Mesodermal cell (in vitro differentiated cells): ENCODE measurements at regions not wholly inside any gene's neighbourhood (a gene's known extent, or its start where the extent isn't known, plus 50 kb on each side); places are given as distances from the start of the nearest gene placed in this dataset.

Experiments
- H3K27ac ChIP-seq: 2 replicates; pipeline ENCODE4 v1.7.0; 2013; ENCODE audit warnings: mild to moderate bottlenecking, low read depth, low read length, moderate library complexity; ENCODE audit not compliant: severe bottlenecking
- H3K36me3 ChIP-seq: 2 replicates; pipeline ENCODE4 v1.7.1; 2013; ENCODE audit warnings: mild to moderate bottlenecking, low read length, moderate library complexity; ENCODE audit not compliant: control insufficient read depth, insufficient read depth
- H3K4me1 ChIP-seq: one replicate; pipeline ENCODE4 v1.7.1; 2013; ENCODE audit warnings: mild to moderate bottlenecking, low read length; ENCODE audit not compliant: insufficient read depth, control insufficient read depth, poor library complexity, severe bottlenecking
- H3K4me3 ChIP-seq: 2 replicates; pipeline ENCODE4 v1.7.0; 2013; ENCODE audit warnings: low read length, control low read depth, mild to moderate bottlenecking; ENCODE audit not compliant: insufficient read depth, poor library complexity, severe bottlenecking; ENCODE audit errors: extremely low read depth
- H3K9me3 ChIP-seq: 2 replicates; pipeline ENCODE4 v1.7.1; 2013; ENCODE audit warnings: mild to moderate bottlenecking, low read length, moderate library complexity; ENCODE audit not compliant: control insufficient read depth
- WGBS, 2 experiments: methylation state at CpG; one replicate each; pipeline ENCODE4 v1.1.5; 2013; ENCODE audit warnings: missing lambda C conversion rate in 2 of 2; ENCODE audit not compliant: insufficient coverage in 2 of 2; 5-methylcytosine and 5-hydroxymethylcytosine counted together

DNA sequence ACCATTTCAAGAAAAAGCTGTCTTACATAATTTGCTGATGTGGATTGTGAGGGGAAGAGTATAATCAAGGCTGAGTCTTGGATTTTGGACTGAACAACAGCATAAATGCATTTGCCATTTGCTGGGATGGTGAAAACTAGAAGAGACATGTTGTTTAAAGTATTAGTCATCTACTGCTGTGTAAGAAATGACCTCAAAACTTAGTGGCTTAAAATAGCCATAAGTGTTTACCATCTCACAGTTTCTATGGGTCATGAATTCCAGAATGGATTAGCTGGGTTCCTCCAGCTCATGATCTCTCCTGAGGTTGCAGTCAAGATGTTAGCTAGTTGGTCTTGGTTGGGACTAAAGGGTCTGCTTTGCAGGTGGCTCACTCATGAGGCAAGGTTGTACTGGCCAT, 66.2 kb downstream of the SCN11A start:
- Histone ChIP-seq H3K9me3 (no peaks in the 10 kb centered on the region), H3K27ac (no peak overlapping the region), H3K36me3 (no peaks in the 10 kb centered on the region), H3K4me1 (peaks cover 37% of the 10 kb centered on the region), H3K4me3 (no peak overlapping the region)

DNA sequence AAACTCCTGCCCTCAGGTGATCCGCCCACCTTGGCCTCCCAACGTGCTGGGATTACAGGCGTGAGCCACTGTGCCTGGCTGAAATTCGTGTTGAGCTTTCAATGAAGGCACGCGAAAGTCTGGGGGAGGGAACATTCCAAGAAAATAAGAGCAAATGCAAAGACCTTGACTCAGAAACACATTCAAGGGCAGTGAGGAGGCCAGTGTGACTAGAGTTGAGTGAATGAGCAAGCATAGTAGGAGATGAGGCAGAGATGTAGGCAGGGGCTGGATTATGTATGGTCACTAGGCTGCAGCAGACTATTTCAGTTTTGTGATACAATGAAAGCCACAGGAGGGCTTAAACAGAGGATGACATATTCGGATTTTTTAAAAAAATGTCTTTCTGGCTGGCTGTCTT, 67.0 kb downstream of the SCN11A start:
- 86% methylated on average over 5 to 7 of the region's 7 CpGs for WGBS, 2 experiments
- no peak overlapping the region for H3K27ac ChIP-seq

DNA sequence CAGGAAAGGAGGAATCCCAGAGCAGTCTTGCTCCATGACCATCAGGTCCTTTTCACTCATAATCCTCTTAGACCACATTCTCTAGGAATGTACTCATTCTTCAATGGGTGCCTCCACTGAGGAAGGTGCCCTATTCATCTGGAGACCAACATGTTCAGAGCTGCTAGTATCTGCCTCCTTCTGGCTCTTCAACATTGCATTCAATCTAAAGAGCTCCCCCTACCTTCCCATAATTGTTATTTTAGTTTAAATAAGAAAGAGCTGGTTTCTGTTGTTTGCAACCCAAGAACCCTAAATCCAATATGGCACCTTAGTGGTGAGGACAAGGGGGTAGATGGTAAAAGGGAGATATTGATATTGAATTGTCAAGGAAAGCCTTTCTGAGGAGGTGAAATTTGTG, 67.6 kb downstream of the SCN11A start:
- Histone ChIP-seq H3K36me3 (no peaks in the 10 kb centered on the region), H3K4me3 (no peak overlapping the region), H3K9me3 (no peaks in the 10 kb centered on the region), H3K4me1 (peaks cover 26% of the 10 kb centered on the region), H3K27ac (no peak overlapping the region)

More for the DNA sequence above, 67.0 kb downstream of the SCN11A start:
- Histone ChIP-seq H3K4me1 (peaks cover 32% of the 10 kb centered on the region), H3K9me3 (no peaks in the 10 kb centered on the region), H3K36me3 (no peaks in the 10 kb centered on the region), H3K4me3 (no peak overlapping the region)

DNA sequence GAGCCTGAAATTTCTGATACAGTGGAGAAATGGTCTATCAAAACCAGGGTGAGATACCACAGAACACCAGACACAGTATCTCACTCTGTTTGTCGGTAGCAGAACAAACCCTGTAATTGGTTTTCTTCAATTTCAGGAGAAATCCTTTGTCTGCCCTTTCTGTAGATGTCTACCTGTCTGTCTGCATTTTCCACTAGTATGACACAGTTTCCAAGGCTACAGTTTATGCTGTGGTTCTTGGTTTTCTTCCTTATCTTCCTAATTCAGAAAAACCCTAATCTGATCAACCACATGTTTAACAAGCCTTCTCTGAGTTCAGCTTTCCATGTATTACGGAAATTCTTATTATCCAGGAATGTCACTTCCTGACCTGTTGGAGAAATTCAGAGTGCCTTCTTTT, 70.8 kb downstream of the SCN11A start:
- 100% methylated on average over 1 to 2 of the region's 2 CpGs for WGBS, 2 experiments
- no peaks in the 10 kb centered on the region for H3K9me3 ChIP-seq
- H3K36me3 ChIP-seq: no peaks in the 10 kb centered on the region
- H3K27ac ChIP-seq: no peak overlapping the region
- H3K4me1 ChIP-seq: peaks cover 13% of the 10 kb centered on the region
- no peak overlapping the region for H3K4me3 ChIP-seq

DNA sequence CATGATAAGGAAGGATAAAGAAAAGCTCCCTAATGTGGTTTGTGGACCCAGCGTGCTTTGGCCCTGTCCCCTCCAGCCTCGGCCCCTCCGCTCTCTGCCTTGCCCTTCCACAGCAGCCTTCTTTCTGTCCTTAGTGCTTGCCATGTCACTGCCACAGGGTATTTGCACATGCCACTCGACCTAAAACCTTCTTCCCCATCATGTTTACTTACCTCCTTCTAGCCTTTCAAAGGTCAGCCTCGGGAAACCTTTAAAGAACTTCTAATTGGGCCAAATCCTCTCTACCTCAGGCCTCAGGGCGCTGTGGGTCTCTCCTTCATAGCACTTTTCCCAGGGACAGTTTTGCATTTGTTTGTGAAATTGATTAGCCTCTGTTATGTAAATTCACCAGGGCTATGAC, 73.0 kb downstream of the SCN11A start:
- 68 to 72% methylated on average over 5 to 6 of the region's 6 CpGs for WGBS, 2 experiments

DNA sequence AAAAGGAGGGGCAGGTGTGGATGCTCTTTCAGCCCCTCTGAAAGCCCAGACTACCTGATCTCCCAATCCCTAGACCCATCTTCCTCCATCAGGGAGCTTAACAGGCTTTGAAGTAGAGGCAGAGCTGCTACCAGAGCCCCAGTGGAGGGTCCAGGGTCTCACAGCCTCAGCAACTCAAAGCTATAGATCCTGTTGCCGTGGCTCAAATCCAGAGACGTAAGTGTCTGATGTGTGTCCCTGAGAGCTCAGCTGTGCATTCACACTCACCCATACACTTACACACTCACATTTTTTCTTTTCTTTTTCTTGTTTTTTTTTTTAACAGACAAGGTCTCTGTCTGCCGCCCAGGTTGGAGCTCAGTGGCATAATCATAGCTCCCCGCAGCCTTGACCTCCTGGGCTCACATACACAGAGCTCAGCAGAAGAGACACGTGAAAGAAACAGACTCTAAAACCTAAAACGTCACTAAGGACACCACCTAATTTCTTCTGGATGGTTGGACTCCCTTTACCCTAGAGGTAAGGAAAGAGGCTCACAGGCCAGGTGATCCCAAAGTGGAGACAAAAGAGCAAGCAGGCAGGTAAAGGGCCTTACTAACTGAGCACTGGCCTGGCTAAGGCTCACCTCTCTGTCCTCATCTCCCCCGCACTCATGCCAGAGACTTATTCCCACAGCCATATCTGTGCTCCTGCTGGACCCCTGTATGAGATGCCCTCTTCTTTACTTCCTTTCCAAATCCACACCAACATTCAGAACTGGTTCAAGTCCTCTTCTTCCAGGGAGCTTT, 80.7 kb downstream of the SCN11A start:
- H3K27ac ChIP-seq: no peak overlapping the region
- no peak overlapping the region for H3K4me3 ChIP-seq
- H3K9me3 ChIP-seq: no peaks in the 10 kb centered on the region
- 90 to 96% methylated on average over 4 to 5 of the region's 7 CpGs for WGBS, 2 experiments
- no peaks in the 10 kb centered on the region for H3K4me1 ChIP-seq
- H3K36me3 ChIP-seq: no peaks in the 10 kb centered on the region

More for the DNA sequence above, 73.0 kb downstream of the SCN11A start:
- Histone ChIP-seq H3K27ac (no peak overlapping the region), H3K9me3 (no peaks in the 10 kb centered on the region), H3K36me3 (no peaks in the 10 kb centered on the region), H3K4me3 (no peak overlapping the region), H3K4me1 (peaks cover 6% of the 10 kb centered on the region)

DNA sequence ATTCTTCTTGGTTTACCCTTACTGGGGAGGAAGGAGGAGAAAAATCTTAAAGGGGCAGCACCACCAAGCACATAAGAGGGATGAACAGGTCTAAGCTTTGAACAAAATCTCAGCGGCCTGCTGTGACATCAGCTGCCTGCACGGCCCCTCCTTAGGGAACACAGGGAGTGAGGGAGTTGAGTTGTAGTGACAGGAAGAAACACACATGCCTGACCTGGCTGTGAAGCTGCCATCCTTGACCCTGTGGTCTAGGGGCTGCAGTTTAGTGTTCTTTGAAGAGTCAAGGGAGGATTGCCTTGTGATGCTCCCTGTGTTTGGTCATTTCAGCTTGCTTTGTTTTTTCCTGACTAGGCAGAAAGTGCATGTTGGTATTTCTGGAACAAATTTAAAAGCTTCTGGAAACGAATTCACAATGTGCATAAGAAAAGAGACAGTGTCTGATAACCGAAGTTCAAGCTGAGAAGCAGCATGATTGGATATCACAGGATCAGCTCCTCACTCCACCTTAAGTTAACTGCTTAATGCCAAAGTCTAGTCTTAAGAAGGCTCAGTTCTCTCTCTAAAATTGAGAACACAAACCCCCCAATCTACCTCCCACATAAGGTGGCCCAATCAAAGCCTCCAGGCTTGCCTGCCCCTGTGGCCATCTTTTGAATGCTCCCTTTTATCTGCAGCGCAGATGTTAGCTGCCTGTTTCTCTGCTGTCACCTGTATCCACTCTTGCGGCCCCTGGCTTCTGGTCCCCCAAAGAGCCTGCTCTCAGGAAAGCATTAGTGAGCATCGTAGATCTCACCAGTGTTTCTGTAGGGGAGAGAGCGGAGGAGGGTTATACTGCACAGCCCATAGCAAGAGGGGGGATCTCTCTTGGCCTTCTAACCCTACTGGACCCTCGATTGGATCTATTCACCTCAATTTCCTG, 82.2 kb downstream of the SCN11A start:
- Histone ChIP-seq H3K4me3 (no peak overlapping the region), H3K36me3 (no peaks in the 10 kb centered on the region), H3K27ac (no peak overlapping the region), H3K4me1 (no peaks in the 10 kb centered on the region), H3K9me3 (no peaks in the 10 kb centered on the region)
- 61 to 79% methylated on average over 6 of the region's 9 CpGs for WGBS, 2 experiments

DNA sequence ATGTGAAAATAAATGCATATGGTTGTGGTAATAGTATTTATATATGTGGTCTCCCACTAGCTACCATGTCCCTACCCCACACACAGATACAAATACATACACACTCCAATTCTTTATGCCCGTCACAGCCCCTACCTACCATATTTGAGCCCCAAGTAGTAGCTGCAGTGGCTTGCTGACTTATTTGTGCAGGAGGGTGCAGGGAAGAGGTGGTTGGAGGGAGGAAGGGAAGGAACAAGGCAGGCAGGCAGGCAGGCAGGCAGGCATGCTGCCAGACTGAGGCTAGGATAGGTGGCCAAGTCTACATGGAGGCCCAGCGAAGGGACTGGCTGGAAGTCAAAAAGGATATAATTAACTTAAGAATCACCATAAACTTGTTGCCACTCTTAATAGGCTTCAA, 82.9 kb downstream of the SCN11A start:
- H3K9me3 ChIP-seq: no peaks in the 10 kb centered on the region
- no peaks in the 10 kb centered on the region for H3K4me1 ChIP-seq
- no peak overlapping the region for H3K27ac ChIP-seq
- WGBS, 2 experiments: 100% methylated on average over 1 of the region's 2 CpGs; no CpG with 5 or more reads in 1 of the 2 experiments
- no peaks in the 10 kb centered on the region for H3K36me3 ChIP-seq
- no peak overlapping the region for H3K4me3 ChIP-seq

DNA sequence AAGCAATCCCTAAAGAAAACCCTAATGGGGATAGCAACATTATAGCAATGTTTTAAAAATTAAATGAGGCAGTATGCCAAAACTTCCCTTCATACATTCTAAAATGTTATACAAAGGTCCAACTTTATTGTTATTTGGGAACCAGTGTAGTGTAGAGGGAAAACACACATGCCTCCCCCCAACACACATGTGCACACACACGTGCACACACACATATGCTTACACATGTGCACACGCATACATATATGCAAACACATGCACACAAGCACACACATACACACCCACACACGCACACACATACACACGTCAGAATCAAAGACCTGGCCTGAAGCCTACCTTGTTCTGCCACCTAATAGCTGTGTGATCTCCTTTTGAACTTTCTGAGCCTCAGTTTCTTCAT, 83.3 kb downstream of the SCN11A start:
- no peaks in the 10 kb centered on the region for H3K4me1 ChIP-seq
- H3K9me3 ChIP-seq: no peaks in the 10 kb centered on the region
- H3K36me3 ChIP-seq: no peaks in the 10 kb centered on the region
- 86 to 96% methylated on average over 3 to 4 of the region's 4 CpGs for WGBS, 2 experiments
- H3K27ac ChIP-seq: no peak overlapping the region
- H3K4me3 ChIP-seq: no peak overlapping the region

DNA sequence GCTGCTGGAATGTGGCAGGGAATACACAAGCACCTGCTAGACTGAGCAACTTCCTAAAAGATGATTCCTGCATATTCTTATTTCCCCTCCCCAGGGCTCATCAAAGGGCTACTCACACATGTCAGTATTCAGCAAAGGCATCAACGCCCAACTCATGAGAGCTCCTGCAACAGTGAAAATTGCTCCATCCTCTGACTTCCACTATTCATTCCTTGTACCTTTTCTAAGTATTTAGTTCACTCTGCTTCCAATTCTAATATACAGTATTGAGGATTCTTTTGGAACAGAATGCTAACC, 84.1 kb downstream of the SCN11A start:
- Histone ChIP-seq H3K4me3 (no peak overlapping the region), H3K9me3 (no peaks in the 10 kb centered on the region), H3K36me3 (no peaks in the 10 kb centered on the region), H3K27ac (no peak overlapping the region), H3K4me1 (no peaks in the 10 kb centered on the region)
- 73 to 90% methylated on average over 1 of the region's 1 CpG for WGBS, 2 experiments
